ENCODE measurements at regions not wholly inside any gene's neighbourhood (a gene's known extent, or its start where the extent isn't known, plus 50 kb on each side); places are given as distances from the start of the nearest gene placed in this dataset.

DNA sequence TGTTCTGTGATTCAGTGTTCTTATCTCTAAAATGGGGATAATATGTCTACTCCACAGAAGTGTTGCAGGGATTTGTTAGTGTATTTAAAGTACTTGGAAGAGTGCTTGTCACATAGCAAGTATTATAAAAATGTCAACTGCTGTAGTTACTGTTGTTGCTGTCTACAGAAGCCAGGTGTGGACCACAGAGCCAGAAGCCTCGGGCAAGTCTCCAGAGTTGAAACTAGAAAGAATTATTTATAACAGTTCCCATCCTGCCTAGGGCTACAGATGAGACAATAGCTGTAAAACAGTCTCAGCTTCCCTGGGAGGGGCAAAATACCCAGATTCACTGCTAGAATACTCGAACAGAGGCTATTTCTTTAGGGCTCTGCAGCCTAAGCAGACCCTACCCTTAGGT is 55.4 kb upstream of the FUT8 start:
- TF ChIP-seq, protein P1, sequence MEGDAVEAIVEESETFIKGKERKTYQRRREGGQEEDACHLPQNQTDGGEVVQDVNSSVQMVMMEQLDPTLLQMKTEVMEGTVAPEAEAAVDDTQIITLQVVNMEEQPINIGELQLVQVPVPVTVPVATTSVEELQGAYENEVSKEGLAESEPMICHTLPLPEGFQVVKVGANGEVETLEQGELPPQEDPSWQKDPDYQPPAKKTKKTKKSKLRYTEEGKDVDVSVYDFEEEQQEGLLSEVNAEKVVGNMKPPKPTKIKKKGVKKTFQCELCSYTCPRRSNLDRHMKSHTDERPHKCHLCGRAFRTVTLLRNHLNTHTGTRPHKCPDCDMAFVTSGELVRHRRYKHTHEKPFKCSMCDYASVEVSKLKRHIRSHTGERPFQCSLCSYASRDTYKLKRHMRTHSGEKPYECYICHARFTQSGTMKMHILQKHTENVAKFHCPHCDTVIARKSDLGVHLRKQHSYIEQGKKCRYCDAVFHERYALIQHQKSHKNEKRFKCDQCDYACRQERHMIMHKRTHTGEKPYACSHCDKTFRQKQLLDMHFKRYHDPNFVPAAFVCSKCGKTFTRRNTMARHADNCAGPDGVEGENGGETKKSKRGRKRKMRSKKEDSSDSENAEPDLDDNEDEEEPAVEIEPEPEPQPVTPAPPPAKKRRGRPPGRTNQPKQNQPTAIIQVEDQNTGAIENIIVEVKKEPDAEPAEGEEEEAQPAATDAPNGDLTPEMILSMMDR (IDR thresholded peaks at IDR 0.05; ENCODE audit: insufficient read depth, low read length, poor library complexity, severe bottlenecking): no peak
- no peak for TF ChIP-seq EZH2phosphoT487 (conservative IDR thresholded peaks at IDR 0.05; ENCODE audit: low read length)

Data from SU-DHL-6 (cell line).